K562 (cell line): ENCODE measurements at regions not wholly inside any gene's neighbourhood (a gene's known extent, or its start where the extent isn't known, plus 50 kb on each side); places are given as distances from the start of the nearest gene placed in this dataset.
A peak's percentile ranks its signal among the peaks of the same experiment; 100 is the strongest.

Experiments used
- ATAC-seq: fragments of 200-7000 bp; cut with Tn5 transposase; 3 replicates; pipeline ENCODE4 v1.9.1; 2020; ENCODE audit warnings: moderate library complexity
- BruUV-seq: library from RNA; stranded (reverse); fragments of 400-500 nt; replicated peaks from 2 replicates; lab custom pipeline; 2021; lab: Mats Ljungman, UMichigan
- CTCF ChIA-PET: fragments of 300-600 bp; formaldehyde crosslinking; extraction: SDS; loops from one replicate; lab custom pipeline; 2021; ENCODE audit warnings: low intra/inter-chr PET ratio; lab: Yijun Ruan, JAX
- POLR2A ChIA-PET: fragments of 300-600, 350-650 bp; sonication (Branson Sonifier 250); formaldehyde crosslinking; extraction: SDS; loops from one replicate; lab custom pipeline; 2021; ENCODE audit warnings: antibody characterized with exemption, inconsistent platforms; lab: Yijun Ruan, JAX
- DNase-seq, 4 experiments: peaks; one replicate each; pipeline versions ENCODE4 v3.0.0 to v3.0.0-alpha.2; 2011 to 2018; ENCODE audit warnings: low spot score in 3 of 4, mixed read lengths in 3 of 4; ENCODE audit errors: extremely low read depth in 1 of 4
- FAIRE-seq: peaks from 2 replicates; lab custom pipeline; 2011; peaks lifted over from hg19 to GRCh38; lab: Jason Lieb, UNC
- H2AFZ ChIP-seq: 2 replicates; pipeline ENCODE4 v1.6.0; 2011; ENCODE audit warnings: low read depth, low read length, control low read depth, inconsistent platforms
- H3K27ac ChIP-seq: fragments of 200-600 bp; 3 replicates; pipeline ENCODE4 v1.8.0; 2011; ENCODE audit warnings: low read depth, mild to moderate bottlenecking, control low read depth, inconsistent platforms, low read length, moderate library complexity, mixed read lengths; ENCODE audit errors: extremely low read depth
- H3K27me3 ChIP-seq, 2 experiments: fragments of 300-600 bp in 1 of 2; 2 replicates in 1 of 2; 3 replicates in 1 of 2; pipeline versions ENCODE4 v1.6.0 to v1.8.0; 2011; ENCODE audit warnings: inconsistent platforms in 2 of 2, low read length in 2 of 2, mild to moderate bottlenecking in 1 of 2, mixed read lengths in 1 of 2, moderate library complexity in 1 of 2; ENCODE audit not compliant: control insufficient read depth in 2 of 2, insufficient read depth in 2 of 2
- H3K36me3 ChIP-seq: fragments of 300-600 bp; 3 replicates; pipeline ENCODE4 v1.8.0; 2011; ENCODE audit warnings: mild to moderate bottlenecking, low read length, inconsistent platforms; ENCODE audit not compliant: control insufficient read depth, insufficient read depth
- H3K4me1 ChIP-seq, 2 experiments: fragments of 200-600 bp in 1 of 2; replicated peaks in 1 of 2; 2 replicates in 1 of 2; 3 replicates in 1 of 2; pipeline versions ENCODE4 v1.5.1 to v1.8.0; 2011; ENCODE audit warnings: inconsistent platforms in 2 of 2, low read length in 2 of 2, mild to moderate bottlenecking in 1 of 2, mixed read lengths in 1 of 2, moderate library complexity in 1 of 2; ENCODE audit not compliant: control insufficient read depth in 2 of 2, insufficient read depth in 2 of 2
- H3K4me2 ChIP-seq: 2 replicates; pipeline ENCODE4 v1.6.1; 2011; ENCODE audit warnings: low read length, control low read depth, inconsistent platforms, mixed read lengths; ENCODE audit not compliant: insufficient read depth
- H3K4me3 ChIP-seq: fragments of 200-600 bp; sonication (generic), shearing (Covaris generic); 2 replicates; pipeline ENCODE4 v1.5.1; 2016; ENCODE audit warnings: control low read depth, inconsistent platforms
- H3K79me2 ChIP-seq: fragments of 200-600 bp; 3 replicates; pipeline ENCODE4 v1.8.0; 2011; ENCODE audit warnings: low read length, inconsistent platforms; ENCODE audit not compliant: control insufficient read depth, insufficient read depth
- H3K9ac ChIP-seq, 2 experiments: 2 replicates each; pipeline versions ENCODE4 v1.6.0 to v1.6.1; 2011; ENCODE audit warnings: low read depth in 2 of 2, low read length in 2 of 2, control low read depth in 1 of 2, inconsistent platforms in 1 of 2, mild to moderate bottlenecking in 1 of 2, mixed read lengths in 1 of 2; ENCODE audit not compliant: insufficient read depth in 1 of 2
- H3K9me1 ChIP-seq: one replicate; pipeline ENCODE4 v1.6.0; 2011; ENCODE audit warnings: inconsistent platforms, mild to moderate bottlenecking, low read length, moderate library complexity; ENCODE audit not compliant: control insufficient read depth, insufficient read depth
- H3K9me3 ChIP-seq: replicated peaks from 2 replicates; pipeline ENCODE4 v1.5.1; 2011; ENCODE audit warnings: low read depth, low read length, inconsistent platforms; ENCODE audit not compliant: control insufficient read depth, insufficient read depth
- H4K20me1 ChIP-seq: replicated peaks from 2 replicates; pipeline ENCODE4 v1.6.1; 2011; ENCODE audit warnings: low read length, inconsistent platforms, mixed read lengths; ENCODE audit not compliant: control insufficient read depth, insufficient read depth
- CHD7 ChIP-seq: fragments of 200-600 bp; sonication (generic); IDR thresholded peaks from one replicate; pipeline ENCODE4 v1.6.1; 2012; ENCODE audit warnings: mild to moderate bottlenecking, low read depth, low read length, inconsistent platforms
- MTA1 ChIP-seq: fragments of 450-650 bp; IDR thresholded peaks from 2 replicates; pipeline ENCODE4 v1.6.1; 2017; ENCODE audit warnings: borderline replicate concordance
- ZFP91 ChIP-seq: sonication (generic); formaldehyde crosslinking; IDR thresholded peaks from 2 replicates; pipeline ENCODE4 v1.8.0; 2022; ENCODE audit warnings: mild to moderate bottlenecking, missing genetic modification reagents
- ZNF23 ChIP-seq: fragments of 250-450 bp; sonication (Bioruptor Pico); IDR thresholded peaks from 2 replicates; pipeline ENCODE4 v1.4.0; 2020; ENCODE audit warnings: mild to moderate bottlenecking
- WGBS: fragments of 100-300 bp; shearing (Covaris generic); methylation state at CpG from one replicate; pipeline ENCODE4 v1.1.6; 2016; ENCODE audit warnings: low coverage, mixed read lengths; ENCODE audit not compliant: insufficient coverage; ENCODE audit errors: missing lambda C conversion rate; 5-methylcytosine and 5-hydroxymethylcytosine counted together
- in situ Hi-C: fragments of 300-500 bp; cut with MboI; formaldehyde crosslinking; loops from 4 replicates; pipeline ENCODE4 v1.15.0; 2018; ENCODE audit warnings: inconsistent platforms, mixed read lengths
- intact Hi-C: fragments of 100-400 bp; cut with micrococcal nuclease; formaldehyde crosslinking; loops from 2 replicates; pipeline ENCODE4 v1.14.2; 2022
- TF ChIP-seq, protein P1 (sequence below): fragments of 450-650 bp; IDR thresholded peaks from 2 replicates; pipeline ENCODE4 v1.7.1; 2018; ENCODE audit warnings: mild to moderate bottlenecking, low read depth; ENCODE audit not compliant: partially characterized antibody

- Histone ChIP-seq H3K36me3 (no peaks in the 10 kb centered on the region), H3K27ac (no peak overlapping the region), H3K9me3 (no peaks in the 10 kb centered on the region), H3K9me1 (no peaks in the 10 kb centered on the region), H3K4me2 (no peak overlapping the region), H4K20me1 (no peaks in the 10 kb centered on the region), H3K9ac (peak overlapping the region in 1 of 2 experiments; percentile 20; a peak in 1 of 4 replicates), H3K4me3 (no peak overlapping the region), H2AFZ (no peak overlapping the region), H3K4me1 (peaks cover 11 to 54% of the 10 kb centered on the region in 2 experiments; a peak in 4 of 5 replicates), H3K27me3 (peaks cover 0 to 14% of the 10 kb centered on the region in 2 experiments; a peak in 3 of 5 replicates), H3K79me2 (no peaks in the 10 kb centered on the region)
- intact Hi-C loops (no loop called here), in situ Hi-C loops (no loop called here)
- ATAC-seq (no peak), DNase-seq (no peak), FAIRE-seq (no peak)
- 29% methylated on average over 24 of the region's 26 CpGs for WGBS
- CTCF ChIA-PET: no interaction called here
- BruUV-seq: no TSS peak
- POLR2A ChIA-PET: interaction anchor here (0.9 kb wide), 1 partner anchor 12 kb away, joined by 5 read pairs; no protein-coding TSS in a partner anchor
- TF ChIP-seq ZNF23 (CRISPR knock-in tag) (no peak), CHD7 (no peak), MTA1 (no peak), ZFP91 (CRISPR knock-in tag) (no peak)
- TF ChIP-seq, protein P1, sequence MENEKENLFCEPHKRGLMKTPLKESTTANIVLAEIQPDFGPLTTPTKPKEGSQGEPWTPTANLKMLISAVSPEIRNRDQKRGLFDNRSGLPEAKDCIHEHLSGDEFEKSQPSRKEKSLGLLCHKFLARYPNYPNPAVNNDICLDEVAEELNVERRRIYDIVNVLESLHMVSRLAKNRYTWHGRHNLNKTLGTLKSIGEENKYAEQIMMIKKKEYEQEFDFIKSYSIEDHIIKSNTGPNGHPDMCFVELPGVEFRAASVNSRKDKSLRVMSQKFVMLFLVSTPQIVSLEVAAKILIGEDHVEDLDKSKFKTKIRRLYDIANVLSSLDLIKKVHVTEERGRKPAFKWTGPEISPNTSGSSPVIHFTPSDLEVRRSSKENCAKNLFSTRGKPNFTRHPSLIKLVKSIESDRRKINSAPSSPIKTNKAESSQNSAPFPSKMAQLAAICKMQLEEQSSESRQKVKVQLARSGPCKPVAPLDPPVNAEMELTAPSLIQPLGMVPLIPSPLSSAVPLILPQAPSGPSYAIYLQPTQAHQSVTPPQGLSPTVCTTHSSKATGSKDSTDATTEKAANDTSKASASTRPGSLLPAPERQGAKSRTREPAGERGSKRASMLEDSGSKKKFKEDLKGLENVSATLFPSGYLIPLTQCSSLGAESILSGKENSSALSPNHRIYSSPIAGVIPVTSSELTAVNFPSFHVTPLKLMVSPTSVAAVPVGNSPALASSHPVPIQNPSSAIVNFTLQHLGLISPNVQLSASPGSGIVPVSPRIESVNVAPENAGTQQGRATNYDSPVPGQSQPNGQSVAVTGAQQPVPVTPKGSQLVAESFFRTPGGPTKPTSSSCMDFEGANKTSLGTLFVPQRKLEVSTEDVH: no peak
Observed at GRCh38 chr18:79614211-79614955, 65.2 kb upstream of the CTDP1 start.
